Activated naive CD4-positive, alpha-beta T cell treated with anti-CD3 and anti-CD28 coated beads, Interleukin-2, amount 50 U/mL, for 72 hours (primary cell): ENCODE measurements at regions not wholly inside any gene's neighbourhood (a gene's known extent, or its start where the extent isn't known, plus 50 kb on each side); places are given as distances from the start of the nearest gene placed in this dataset.
A peak's percentile ranks its signal among the peaks of the same experiment; 100 is the strongest.
"Not testable (repeated sequence)": the region's sequence is repeated elsewhere in the genome, so short reads cannot be mapped to it uniquely, and the experiment has no call there.

Experiments used
- ATAC-seq, 2 donors: fragments of 150-1000 bp; cut with Tn5 transposase; 2 replicates each; pipeline ENCODE4 v1.10.0; 2021; ENCODE audit warnings: mild to moderate bottlenecking in 2 of 2, moderate library complexity in 2 of 2
- DNase-seq, 2 donors: peaks; one replicate each; pipeline ENCODE4 v3.0.0; 2021 to 2022; ENCODE audit warnings: low spot score in 2 of 2
- H3K27ac Mint-ChIP-seq, 2 donors: one replicate each; pipeline ENCODE4 v1.8.0; 2022; ENCODE audit warnings: mild to moderate bottlenecking in 2 of 2, mixed read lengths in 2 of 2
- H3K36me3 Mint-ChIP-seq, 2 donors: one replicate each; pipeline ENCODE4 v1.8.0; 2022; ENCODE audit warnings: mixed read lengths in 2 of 2
- H3K9me3 Mint-ChIP-seq, 2 donors: one replicate each; pipeline ENCODE4 v1.8.0; 2022; ENCODE audit warnings: mixed read lengths in 2 of 2

DNA sequence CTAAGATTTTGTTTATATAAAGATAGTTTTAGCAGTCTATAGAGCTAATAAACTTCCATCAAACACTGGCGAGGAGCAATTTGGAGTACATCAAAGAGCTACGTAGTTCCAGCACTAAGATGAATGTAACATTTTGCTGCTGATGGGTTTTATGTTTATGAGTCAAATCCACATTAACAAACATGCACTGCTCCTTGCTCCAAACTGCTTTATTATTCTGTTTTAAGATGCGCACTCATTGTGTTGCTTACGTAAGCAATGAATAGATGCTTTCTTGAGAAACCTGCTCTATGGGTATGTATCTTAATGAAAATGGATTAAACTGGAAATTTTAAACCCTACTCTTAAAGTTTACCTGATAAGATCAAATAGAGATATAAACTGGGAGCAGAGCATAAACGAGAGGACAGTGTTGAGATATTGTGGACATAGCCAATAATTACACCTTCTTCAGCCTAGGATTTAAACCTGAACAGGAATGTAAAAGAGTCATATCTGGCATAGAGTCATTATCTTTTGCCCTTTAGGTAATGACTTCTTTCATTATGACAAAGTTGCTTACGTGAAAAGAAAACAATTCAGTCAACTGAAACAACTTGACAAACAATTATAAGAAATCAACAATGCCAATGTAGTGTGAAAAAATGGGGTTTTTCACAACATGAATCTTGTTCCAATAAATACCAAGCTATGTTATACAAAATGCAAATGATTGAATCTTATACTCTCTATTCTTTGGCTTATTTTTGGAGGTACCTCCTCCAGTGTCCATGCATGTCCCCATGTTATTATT is 153.5 kb upstream of the MTPN start:
- Mint-ChIP-seq H3K36me3 (no peaks in the 10 kb centered on the region), H3K9me3 (peaks cover 0 to 5% of the 10 kb centered on the region in 2 donors), H3K27ac (no peak overlapping the region)
- peak in 1 of 2 donors; percentile 65 for ATAC-seq
- no peak for DNase-seq

DNA sequence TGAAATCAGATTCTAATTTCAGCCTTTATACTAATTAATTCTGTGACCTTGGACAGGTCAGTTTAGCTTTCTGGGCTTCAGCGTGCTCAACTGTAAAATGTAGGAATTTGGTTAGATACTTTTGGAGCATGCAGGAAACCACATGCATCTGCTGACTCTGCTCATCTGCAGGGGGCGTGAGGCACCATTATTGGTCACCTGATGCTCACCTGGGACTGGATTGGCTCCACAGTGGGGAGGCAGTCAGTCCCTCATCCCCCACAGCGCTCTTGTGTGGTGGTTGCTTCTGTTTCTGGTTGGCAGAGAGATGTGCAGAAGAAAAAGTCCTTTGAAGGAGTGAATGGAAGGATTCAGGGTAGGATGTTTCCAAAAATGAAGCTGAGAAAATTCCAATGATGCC is 150.9 kb upstream of the MTPN start:
- H3K27ac Mint-ChIP-seq = no peak overlapping the region
- ATAC-seq (no peak), DNase-seq (no peak)
- H3K36me3 Mint-ChIP-seq = peaks cover 0 to 5% of the 10 kb centered on the region in 2 donors
- H3K9me3 Mint-ChIP-seq = peaks cover 5 to 9% of the 10 kb centered on the region in 2 donors

DNA sequence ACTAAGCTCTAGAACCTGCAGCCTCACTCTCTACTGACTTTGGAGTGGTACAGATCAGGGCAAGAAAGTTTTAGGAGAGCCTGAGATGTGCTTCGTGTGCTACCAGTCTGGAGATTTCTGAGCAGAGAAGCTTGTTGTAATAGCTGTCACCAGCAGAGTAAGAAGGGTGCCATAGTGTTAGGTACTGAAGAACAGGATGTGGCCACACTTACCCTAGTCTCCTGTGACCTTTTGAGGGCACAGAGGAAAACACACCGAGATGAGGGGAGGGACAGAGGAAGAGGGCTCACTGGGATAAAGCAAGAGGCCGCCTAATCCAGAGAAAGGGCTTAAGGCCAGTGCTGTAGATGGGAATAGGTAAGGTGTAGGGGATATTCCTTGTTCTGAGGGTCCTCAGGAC is 146.2 kb upstream of the MTPN start:
- Mint-ChIP-seq H3K27ac (no peak overlapping the region), H3K9me3 (peaks cover 4 to 9% of the 10 kb centered on the region in 2 donors), H3K36me3 (peaks cover 0 to 9% of the 10 kb centered on the region in 2 donors)
- DNase-seq = no peak
- no peak for ATAC-seq

DNA sequence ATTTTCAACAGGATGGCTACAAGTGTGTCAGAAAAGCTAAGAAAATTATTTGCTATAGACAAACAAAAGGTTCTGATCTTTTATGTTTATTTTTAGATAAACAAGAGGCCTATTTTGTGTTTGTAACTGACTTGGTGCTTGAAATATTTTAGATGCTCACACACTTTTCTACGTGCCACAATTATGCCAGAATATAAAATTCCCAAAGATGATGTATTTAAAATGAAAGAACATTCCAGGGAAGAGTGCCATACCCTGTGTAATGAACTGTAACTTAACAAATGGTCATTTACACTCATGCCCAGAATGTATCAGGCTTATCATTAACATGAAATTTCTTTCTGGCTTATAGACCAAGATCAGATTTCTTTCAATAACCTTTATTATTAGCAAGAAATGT is 144.9 kb upstream of the MTPN start:
- Mint-ChIP-seq H3K36me3 (peaks cover 0 to 9% of the 10 kb centered on the region in 2 donors), H3K9me3 (peaks cover 0 to 9% of the 10 kb centered on the region in 2 donors), H3K27ac (no peak overlapping the region)
- ATAC-seq (no peak), DNase-seq (no peak)

DNA sequence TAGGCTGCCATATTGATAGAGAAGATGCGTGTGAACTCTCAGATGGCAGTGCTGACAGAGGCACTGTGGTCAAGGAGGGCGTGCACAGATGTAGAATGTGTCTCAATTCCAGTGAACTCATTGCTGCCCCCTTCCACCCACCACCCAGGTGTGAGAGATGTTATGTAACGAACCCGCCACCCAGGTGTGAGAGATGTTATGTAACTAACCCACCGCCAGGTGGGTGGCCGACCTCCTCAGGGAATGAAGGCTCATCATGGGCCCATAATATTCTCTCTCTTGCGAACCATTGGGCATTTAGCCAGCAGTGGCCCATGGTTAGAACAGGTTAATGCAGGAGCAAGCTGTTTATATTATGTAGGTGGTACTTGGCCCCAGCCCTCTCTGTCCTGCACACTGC is 140.4 kb upstream of the MTPN start:
- no peak for DNase-seq
- ATAC-seq = no peak
- H3K9me3 Mint-ChIP-seq = peaks cover 0 to 3% of the 10 kb centered on the region in 2 donors

DNA sequence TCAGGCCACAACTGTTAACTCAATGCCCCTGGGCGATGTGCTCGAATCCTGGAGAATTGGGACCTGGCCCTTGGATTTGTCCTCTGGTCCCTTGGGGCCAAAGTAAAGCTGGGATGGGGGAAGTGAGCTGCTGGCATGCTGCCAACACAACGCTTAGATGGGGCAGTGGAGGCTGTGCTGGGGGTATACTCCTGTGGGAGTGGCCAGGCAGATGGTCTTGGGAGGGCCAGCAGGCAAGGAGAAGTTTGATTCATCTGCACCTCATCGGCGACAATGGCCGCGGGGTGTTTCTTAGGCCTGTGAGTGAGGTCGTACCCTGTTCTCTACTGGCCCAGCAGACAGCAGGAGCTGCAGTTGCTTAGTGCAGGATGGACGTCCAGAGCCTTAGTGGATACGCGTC is 139.0 kb upstream of the MTPN start:
- peaks cover 0 to 11% of the 10 kb centered on the region in 2 donors for H3K36me3 Mint-ChIP-seq
- ATAC-seq = no peak
- DNase-seq = no peak
- H3K9me3 Mint-ChIP-seq = peaks cover 5 to 8% of the 10 kb centered on the region in 2 donors
- H3K27ac Mint-ChIP-seq = no peak overlapping the region

More for the DNA sequence above, 140.4 kb upstream of the MTPN start:
- Mint-ChIP-seq H3K27ac (no peak overlapping the region), H3K36me3 (peaks cover 0 to 4% of the 10 kb centered on the region in 2 donors)

DNA sequence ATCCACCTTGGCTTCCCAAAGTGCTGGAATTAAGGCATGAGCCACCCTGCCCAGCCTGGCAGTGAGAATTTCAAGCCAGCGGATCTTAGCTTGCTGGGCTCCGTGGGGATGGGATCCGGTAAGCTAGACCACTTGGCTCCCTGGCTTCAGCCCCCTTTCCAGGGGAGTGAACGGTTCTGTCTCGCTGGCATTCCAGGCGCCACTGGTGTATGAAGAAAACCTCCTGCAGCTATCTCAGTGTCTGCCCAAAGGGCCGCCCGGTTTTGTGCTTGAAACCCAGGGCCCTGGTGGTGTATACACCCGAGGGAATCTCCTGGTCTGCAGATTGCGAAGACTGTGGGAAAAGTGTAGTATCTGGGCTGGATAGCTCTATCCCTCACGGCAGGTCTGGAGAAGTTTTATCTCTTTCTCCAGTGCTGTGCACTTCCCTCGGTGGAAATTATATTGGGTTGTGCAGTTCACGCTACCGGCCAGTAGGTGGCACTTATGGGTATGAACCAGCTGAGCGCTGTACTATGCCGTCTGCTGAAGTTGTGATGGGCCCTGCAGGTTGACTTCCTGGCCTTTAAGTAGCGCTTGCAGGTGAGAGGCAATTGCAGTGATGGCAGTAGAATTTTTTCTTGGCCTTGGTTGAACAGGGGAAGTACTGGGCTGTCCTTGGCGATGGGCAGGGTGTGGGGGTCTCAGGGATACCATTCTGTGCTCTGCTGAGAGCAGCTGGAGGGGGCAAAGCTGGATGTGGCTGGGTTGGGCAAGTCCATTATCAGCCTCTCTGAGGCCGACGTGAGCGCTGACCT is 138.0 kb upstream of the MTPN start:
- Mint-ChIP-seq H3K9me3 (peaks cover 5 to 8% of the 10 kb centered on the region in 2 donors), H3K27ac (no peak overlapping the region), H3K36me3 (peaks cover 0 to 18% of the 10 kb centered on the region in 2 donors)
- peak; percentile 58 to 66 for DNase-seq
- peak; percentile 72 to 88 for ATAC-seq

DNA sequence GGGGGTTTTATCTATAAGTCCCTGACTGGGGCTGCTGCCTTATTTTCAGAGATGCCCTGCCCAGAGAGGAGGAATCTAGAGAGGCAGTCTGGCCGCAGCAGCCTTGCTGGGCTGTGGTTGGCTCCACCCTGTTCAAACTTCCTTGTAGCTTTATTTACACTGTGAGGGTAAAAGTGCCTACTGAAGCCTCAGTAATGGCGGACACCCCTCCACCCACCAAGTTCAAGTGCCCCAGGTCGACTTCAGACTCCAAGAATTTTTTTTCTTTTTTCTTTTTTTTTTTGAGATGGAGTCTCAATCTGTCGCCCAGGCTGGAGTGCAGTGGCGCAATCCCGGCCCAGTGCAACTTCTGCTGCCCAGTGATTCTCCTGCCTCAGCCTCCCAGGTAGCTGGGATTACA is 137.3 kb upstream of the MTPN start:
- not testable (repeated sequence) for H3K9me3 Mint-ChIP-seq, ATAC-seq, DNase-seq, H3K27ac Mint-ChIP-seq
- peaks cover 5 to 24% of the 10 kb centered on the region in 2 donors for H3K36me3 Mint-ChIP-seq

DNA sequence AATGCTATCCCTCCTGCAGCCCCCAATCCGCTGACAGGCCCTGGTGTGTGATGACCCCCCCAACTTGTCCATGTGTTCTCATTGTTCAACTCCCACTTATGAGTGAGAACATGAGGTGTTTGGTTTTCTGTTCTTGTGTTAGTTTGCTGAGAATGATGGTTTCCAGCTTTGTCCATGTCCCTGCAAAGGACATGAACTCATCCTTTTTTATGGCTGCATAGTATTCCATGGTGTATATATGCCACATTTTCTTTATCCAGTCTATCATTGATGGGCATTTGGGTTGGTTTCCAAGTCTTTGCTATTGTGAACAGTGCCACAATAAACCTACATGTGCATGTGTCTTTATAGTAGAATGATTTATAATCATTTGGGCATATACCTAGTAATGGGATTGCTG is 131.9 kb upstream of the MTPN start:
- H3K36me3 Mint-ChIP-seq = peaks cover 15 to 31% of the 10 kb centered on the region in 2 donors
- not testable (repeated sequence) for ATAC-seq, H3K27ac Mint-ChIP-seq, DNase-seq
- H3K9me3 Mint-ChIP-seq = peaks cover 12 to 24% of the 10 kb centered on the region in 2 donors

DNA sequence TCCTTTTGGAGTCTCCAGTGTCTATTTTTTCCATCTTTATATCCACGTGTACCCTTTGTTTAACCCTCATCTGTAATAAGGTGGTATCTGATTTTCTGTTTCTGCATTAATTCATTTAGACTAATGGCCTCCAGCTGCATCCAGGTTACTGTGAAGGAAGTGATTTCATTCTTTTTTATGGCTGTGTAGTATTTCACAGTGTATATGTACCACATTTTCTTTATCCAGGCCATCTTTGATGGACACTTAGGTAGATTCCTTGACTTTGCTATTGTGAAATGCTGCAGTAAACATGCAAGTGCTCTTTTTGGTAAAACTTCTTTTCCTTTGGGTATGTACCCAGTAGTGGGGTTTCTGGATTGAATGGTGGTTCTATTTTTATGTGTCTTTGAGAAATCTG is 128.0 kb upstream of the MTPN start:
- H3K36me3 Mint-ChIP-seq = peaks cover 13 to 15% of the 10 kb centered on the region in 2 donors
- ATAC-seq (no peak), DNase-seq (no peak)
- H3K27ac Mint-ChIP-seq = no peak overlapping the region
- peaks cover 7 to 16% of the 10 kb centered on the region in 2 donors for H3K9me3 Mint-ChIP-seq

DNA sequence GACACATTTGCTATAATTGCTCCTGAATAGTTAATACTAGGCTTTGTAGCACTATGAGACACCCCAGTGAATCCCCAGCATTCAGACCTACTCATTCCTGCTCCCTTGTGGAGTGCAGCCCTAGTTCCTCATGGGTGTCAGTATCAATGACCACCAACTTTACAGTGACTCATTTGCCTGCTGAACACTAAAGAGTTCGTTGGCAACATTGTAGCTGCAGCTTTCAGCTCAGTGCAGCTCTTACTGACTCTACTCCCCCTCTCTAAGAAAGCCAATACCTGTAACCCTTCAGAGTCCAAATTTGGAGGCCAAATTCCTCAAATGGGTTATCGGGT is 127.1 kb upstream of the MTPN start:
- no peak for DNase-seq
- peaks cover 6 to 7% of the 10 kb centered on the region in 2 donors for H3K36me3 Mint-ChIP-seq
- peak overlapping the region in 1 of 2 donors; percentile 15 for H3K27ac Mint-ChIP-seq
- ATAC-seq = no peak
- H3K9me3 Mint-ChIP-seq = peaks cover 7 to 16% of the 10 kb centered on the region in 2 donors

DNA sequence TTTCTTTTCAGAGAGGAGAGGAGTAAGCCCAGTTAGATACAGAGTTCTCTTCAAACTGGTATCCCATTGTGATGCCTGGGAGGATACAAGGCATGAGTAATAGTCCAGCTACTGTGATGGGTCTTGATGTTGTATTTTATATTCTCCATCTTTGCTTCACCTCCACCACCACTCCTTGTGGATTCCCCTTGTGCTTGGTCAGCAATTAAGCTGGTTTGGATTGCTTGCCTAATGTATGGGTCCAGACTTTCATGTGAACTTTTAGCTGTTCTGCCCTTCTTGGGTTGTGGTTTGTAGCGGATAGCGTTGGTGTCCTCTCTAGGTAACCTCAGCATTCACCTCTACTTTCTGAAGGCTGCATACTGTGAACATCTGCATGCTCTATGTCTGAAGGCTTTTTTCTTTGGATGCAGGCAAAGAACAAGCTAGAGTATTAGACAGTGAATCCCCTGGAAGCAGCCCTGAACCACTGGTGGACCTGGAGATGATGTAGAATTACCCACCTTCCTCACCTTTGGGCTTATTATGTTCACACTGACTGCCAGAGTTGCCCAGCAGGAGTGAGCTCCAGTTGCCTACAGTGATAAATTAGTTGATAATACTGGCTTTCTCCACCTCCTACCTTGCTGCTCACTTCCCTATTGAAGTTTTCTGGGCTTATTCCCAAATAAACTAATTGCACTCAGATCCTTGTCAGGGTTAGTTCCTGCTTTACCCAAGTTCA is 126.5 kb upstream of the MTPN start:
- peaks cover 7 to 16% of the 10 kb centered on the region in 2 donors for H3K9me3 Mint-ChIP-seq
- H3K36me3 Mint-ChIP-seq = peaks cover 6 to 7% of the 10 kb centered on the region in 2 donors
- DNase-seq (no peak), ATAC-seq (no peak)
- peak overlapping the region in 1 of 2 donors; percentile 15 for H3K27ac Mint-ChIP-seq

DNA sequence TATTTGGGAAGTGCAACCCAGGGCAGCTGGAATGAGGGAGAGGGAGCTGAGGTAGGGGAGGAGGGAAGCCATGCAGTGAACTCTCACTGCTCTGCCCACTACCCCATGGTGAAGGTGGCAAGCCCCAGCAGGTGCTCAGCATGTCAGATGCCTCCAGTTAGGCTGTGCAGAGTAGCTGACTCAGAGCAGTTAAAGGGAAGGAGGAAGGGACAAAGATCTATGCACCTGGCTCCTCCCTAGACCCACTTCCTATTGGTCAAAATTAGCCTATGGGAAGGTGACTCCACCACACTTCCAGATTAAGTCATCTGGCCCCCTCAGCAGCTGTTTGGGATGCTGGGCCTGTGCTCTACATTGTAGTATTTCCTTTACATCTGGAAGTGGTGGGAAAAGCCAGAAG is 125.7 kb upstream of the MTPN start:
- ATAC-seq (no peak), DNase-seq (no peak)
- Mint-ChIP-seq H3K27ac (no peak overlapping the region), H3K36me3 (no peaks in the 10 kb centered on the region), H3K9me3 (peaks cover 0 to 9% of the 10 kb centered on the region in 2 donors)

DNA sequence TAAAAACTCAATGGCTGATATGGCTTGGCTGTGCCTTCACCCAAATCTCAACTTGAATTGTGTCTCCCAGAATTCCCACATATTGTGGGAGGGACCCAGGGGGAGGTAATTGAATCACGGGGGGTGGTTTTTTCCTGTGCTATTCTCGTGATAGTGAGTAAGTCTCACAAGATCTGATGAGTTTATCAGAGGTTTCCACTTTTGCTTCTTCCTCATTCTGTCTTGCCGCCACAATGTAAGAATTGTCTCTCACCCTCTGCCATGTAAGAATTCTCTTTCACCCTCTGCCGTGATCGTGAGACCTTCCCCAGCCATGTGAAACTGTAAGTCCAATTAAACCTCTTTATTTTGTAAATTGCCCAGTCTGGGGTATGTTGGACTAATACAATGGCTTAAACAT is 115.6 kb upstream of the MTPN start:
- not testable (repeated sequence) for ATAC-seq, H3K27ac Mint-ChIP-seq, DNase-seq
- Mint-ChIP-seq H3K9me3 (peaks cover 8 to 17% of the 10 kb centered on the region in 2 donors), H3K36me3 (peaks cover 11 to 20% of the 10 kb centered on the region in 2 donors)

DNA sequence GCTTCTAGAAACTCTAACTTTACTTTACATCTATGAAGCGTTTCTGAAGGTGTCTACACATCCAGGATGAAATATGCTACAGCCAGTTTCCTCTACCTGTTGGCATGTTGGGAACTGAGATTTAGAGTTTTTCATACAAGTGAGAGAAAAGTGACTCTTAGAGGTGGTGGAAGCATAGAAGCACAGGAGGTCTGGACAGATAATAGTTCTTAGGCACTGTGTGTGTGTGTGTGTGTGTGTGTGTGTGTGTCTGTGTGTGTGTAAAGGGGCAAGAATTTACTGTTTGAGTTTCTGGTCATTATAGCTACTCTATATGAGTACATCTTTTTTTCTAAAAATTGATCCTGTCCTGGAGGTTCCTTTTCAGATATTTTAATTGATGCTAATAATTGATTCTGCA is 110.7 kb upstream of the MTPN start:
- H3K36me3 Mint-ChIP-seq = peaks cover 3 to 13% of the 10 kb centered on the region in 2 donors
- ATAC-seq = no peak
- no peak for DNase-seq
- H3K27ac Mint-ChIP-seq = no peak overlapping the region
- H3K9me3 Mint-ChIP-seq = peaks cover 5 to 9% of the 10 kb centered on the region in 2 donors

DNA sequence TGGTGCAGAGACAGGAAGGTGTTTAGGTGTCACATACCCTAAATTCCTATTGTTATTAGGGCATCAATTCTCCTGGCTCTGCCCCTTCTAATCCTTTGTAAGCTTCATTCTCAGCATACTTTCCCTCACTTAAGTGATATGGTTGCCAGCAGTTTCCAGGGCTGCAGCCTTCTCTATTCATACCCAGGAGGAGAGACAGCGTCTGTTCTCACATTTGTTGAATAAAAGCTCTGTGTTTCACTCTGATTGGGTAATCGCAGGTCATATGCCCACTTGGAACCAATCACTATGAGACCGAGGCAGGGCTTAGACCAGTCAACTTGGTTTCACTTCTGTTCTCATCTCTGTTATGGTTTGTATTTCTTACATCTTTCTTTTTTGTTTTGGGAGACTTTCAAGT is 109.6 kb upstream of the MTPN start:
- ATAC-seq (peak in 1 of 2 donors; percentile 85), DNase-seq (no peak)
- Mint-ChIP-seq H3K27ac (no peak overlapping the region), H3K9me3 (peaks cover 3 to 7% of the 10 kb centered on the region in 2 donors), H3K36me3 (peaks cover 0 to 5% of the 10 kb centered on the region in 2 donors)

DNA sequence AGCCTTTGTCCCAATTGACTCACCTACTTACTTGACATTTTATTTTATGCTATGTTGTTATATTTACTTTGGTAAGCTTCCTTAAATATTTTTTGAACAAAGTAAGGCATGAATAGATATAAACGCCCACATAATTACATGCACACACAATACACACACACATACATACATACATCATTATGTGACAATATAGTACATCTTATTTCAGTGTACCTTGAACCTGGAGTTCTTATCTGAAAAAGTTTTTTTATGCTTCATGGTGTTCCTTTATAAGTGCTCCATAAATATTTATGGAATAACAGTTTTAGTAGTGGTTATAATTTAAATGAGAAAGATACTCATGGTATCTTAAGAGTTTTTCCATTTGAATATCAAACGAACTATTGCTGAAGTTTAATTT is 102.8 kb upstream of the MTPN start:
- ATAC-seq = no peak
- Mint-ChIP-seq H3K9me3 (no peaks in the 10 kb centered on the region), H3K27ac (no peak overlapping the region)

More for the DNA sequence above, 102.8 kb upstream of the MTPN start:
- no peaks in the 10 kb centered on the region for H3K36me3 Mint-ChIP-seq
- DNase-seq = no peak
